ENCODE measurements at regions not wholly inside any gene's neighbourhood (a gene's known extent, or its start where the extent isn't known, plus 50 kb on each side); places are given as distances from the start of the nearest gene placed in this dataset.

DNA sequence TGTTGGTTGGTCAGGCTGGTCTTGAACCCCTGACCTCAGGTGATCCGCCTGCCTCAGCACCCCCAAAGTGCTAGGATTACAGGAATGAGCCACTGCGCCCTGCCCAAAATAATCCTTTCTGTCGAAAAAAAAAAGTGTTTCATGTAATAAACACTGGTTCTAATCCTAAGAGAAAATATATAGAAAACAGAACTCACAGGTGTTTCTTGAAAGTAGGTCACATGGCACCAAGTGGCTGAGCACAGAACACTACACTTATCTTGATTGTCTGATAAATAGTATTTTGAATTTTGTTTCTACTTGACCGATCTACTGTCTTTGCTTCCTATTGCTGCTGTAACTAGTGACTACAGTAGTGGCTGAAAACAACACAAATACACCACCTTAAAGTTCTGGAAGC lies 87.6 kb upstream of the SOD1 start (continued):
- TF ChIP-seq, protein P1, sequence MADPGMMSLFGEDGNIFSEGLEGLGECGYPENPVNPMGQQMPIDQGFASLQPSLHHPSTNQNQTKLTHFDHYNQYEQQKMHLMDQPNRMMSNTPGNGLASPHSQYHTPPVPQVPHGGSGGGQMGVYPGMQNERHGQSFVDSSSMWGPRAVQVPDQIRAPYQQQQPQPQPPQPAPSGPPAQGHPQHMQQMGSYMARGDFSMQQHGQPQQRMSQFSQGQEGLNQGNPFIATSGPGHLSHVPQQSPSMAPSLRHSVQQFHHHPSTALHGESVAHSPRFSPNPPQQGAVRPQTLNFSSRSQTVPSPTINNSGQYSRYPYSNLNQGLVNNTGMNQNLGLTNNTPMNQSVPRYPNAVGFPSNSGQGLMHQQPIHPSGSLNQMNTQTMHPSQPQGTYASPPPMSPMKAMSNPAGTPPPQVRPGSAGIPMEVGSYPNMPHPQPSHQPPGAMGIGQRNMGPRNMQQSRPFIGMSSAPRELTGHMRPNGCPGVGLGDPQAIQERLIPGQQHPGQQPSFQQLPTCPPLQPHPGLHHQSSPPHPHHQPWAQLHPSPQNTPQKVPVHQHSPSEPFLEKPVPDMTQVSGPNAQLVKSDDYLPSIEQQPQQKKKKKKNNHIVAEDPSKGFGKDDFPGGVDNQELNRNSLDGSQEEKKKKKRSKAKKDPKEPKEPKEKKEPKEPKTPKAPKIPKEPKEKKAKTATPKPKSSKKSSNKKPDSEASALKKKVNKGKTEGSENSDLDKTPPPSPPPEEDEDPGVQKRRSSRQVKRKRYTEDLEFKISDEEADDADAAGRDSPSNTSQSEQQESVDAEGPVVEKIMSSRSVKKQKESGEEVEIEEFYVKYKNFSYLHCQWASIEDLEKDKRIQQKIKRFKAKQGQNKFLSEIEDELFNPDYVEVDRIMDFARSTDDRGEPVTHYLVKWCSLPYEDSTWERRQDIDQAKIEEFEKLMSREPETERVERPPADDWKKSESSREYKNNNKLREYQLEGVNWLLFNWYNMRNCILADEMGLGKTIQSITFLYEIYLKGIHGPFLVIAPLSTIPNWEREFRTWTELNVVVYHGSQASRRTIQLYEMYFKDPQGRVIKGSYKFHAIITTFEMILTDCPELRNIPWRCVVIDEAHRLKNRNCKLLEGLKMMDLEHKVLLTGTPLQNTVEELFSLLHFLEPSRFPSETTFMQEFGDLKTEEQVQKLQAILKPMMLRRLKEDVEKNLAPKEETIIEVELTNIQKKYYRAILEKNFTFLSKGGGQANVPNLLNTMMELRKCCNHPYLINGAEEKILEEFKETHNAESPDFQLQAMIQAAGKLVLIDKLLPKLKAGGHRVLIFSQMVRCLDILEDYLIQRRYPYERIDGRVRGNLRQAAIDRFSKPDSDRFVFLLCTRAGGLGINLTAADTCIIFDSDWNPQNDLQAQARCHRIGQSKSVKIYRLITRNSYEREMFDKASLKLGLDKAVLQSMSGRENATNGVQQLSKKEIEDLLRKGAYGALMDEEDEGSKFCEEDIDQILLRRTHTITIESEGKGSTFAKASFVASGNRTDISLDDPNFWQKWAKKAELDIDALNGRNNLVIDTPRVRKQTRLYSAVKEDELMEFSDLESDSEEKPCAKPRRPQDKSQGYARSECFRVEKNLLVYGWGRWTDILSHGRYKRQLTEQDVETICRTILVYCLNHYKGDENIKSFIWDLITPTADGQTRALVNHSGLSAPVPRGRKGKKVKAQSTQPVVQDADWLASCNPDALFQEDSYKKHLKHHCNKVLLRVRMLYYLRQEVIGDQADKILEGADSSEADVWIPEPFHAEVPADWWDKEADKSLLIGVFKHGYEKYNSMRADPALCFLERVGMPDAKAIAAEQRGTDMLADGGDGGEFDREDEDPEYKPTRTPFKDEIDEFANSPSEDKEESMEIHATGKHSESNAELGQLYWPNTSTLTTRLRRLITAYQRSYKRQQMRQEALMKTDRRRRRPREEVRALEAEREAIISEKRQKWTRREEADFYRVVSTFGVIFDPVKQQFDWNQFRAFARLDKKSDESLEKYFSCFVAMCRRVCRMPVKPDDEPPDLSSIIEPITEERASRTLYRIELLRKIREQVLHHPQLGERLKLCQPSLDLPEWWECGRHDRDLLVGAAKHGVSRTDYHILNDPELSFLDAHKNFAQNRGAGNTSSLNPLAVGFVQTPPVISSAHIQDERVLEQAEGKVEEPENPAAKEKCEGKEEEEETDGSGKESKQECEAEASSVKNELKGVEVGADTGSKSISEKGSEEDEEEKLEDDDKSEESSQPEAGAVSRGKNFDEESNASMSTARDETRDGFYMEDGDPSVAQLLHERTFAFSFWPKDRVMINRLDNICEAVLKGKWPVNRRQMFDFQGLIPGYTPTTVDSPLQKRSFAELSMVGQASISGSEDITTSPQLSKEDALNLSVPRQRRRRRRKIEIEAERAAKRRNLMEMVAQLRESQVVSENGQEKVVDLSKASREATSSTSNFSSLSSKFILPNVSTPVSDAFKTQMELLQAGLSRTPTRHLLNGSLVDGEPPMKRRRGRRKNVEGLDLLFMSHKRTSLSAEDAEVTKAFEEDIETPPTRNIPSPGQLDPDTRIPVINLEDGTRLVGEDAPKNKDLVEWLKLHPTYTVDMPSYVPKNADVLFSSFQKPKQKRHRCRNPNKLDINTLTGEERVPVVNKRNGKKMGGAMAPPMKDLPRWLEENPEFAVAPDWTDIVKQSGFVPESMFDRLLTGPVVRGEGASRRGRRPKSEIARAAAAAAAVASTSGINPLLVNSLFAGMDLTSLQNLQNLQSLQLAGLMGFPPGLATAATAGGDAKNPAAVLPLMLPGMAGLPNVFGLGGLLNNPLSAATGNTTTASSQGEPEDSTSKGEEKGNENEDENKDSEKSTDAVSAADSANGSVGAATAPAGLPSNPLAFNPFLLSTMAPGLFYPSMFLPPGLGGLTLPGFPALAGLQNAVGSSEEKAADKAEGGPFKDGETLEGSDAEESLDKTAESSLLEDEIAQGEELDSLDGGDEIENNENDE (IDR thresholded peaks at IDR 0.05; ENCODE audit: insufficient replicate concordance, low read length): no peak
- TF ChIP-seq TBP (IDR thresholded peaks at IDR 0.05; ENCODE audit: low read depth, low read length): no peak
- no peak for TF ChIP-seq NANOG (IDR thresholded peaks at IDR 0.05; ENCODE audit: insufficient read depth, low read depth, low read length, poor library complexity, severe bottlenecking)
- no peak for TF ChIP-seq NRF1 (IDR thresholded peaks at IDR 0.05; ENCODE audit: low read depth, low read length)
- TF ChIP-seq BRCA1 (IDR thresholded peaks at IDR 0.05; ENCODE audit: low read depth, low read length): no peak
- TF ChIP-seq SAP30 (IDR thresholded peaks at IDR 0.05; ENCODE audit: insufficient read depth, insufficient replicate concordance, low read length): no peak
- TF ChIP-seq POLR2A (IDR thresholded peaks at IDR 0.05; ENCODE audit: control extremely low read depth in 1 of 2, low read depth in 2 of 2, low read length in 2 of 2): no peak
- no peak for TF ChIP-seq TCF12 (IDR thresholded peaks at IDR 0.05; ENCODE audit: low read depth, low read length)
- TF ChIP-seq CBX5 (IDR thresholded peaks at IDR 0.05; ENCODE audit: low read depth, low read length): no peak
- TF ChIP-seq, protein P2, sequence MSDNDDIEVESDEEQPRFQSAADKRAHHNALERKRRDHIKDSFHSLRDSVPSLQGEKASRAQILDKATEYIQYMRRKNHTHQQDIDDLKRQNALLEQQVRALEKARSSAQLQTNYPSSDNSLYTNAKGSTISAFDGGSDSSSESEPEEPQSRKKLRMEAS (IDR thresholded peaks at IDR 0.05): no peak
- no peak for TF ChIP-seq SIRT6 (IDR thresholded peaks at IDR 0.05; ENCODE audit: low read length)
- no peak for TF ChIP-seq BACH1 (IDR thresholded peaks at IDR 0.05; ENCODE audit: low read length)
- TF ChIP-seq, protein P3, sequence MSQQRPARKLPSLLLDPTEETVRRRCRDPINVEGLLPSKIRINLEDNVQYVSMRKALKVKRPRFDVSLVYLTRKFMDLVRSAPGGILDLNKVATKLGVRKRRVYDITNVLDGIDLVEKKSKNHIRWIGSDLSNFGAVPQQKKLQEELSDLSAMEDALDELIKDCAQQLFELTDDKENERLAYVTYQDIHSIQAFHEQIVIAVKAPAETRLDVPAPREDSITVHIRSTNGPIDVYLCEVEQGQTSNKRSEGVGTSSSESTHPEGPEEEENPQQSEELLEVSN (IDR thresholded peaks at IDR 0.05): no peak
